GM12872 (cell line): ENCODE measurements at regions not wholly inside any gene's neighbourhood (a gene's known extent, or its start where the extent isn't known, plus 50 kb on each side); places are given as distances from the start of the nearest gene placed in this dataset.

Source experiments
- CTCF ChIP-seq: IDR thresholded peaks from 3 replicates; pipeline ENCODE4 v1.5.1; 2011; ENCODE audit warnings: low read depth, mild to moderate bottlenecking, low read length, moderate library complexity; ENCODE audit not compliant: insufficient read depth

- no peak for TF ChIP-seq CTCF
Measured at GRCh38 chr3:127102587-127102986, 90.3 kb upstream of the PRR23E start.

GRCh38 chr3:127103080-127103479, 89.9 kb upstream of the PRR23E start:
- TF ChIP-seq CTCF, result no peak

GRCh38 chr3:127104586-127104985, 88.3 kb upstream of the PRR23E start:
- no peak for TF ChIP-seq CTCF

- peak; percentile 10; the same call in 1 of the 3 replicates for TF ChIP-seq CTCF
Measured at GRCh38 chr3:127105587-127105986, 87.3 kb upstream of the PRR23E start.

GRCh38 chr3:127106053-127106452, 86.9 kb upstream of the PRR23E start:
- TF ChIP-seq CTCF, result no peak

GRCh38 chr3:127106456-127106855, 86.5 kb upstream of the PRR23E start:
- no peak for TF ChIP-seq CTCF

- TF ChIP-seq CTCF, result no peak
Measured at GRCh38 chr3:127107002-127107401, 85.9 kb upstream of the PRR23E start.
